ENCODE measurements at regions not wholly inside any gene's neighbourhood (a gene's known extent, or its start where the extent isn't known, plus 50 kb on each side); places are given as distances from the start of the nearest gene placed in this dataset.
"Not testable (repeated sequence)": the region's sequence is repeated elsewhere in the genome, so short reads cannot be mapped to it uniquely, and the experiment has no call there.

- DNase-seq (ENCODE audit: low spot score) = no peak
These were observed 781.7 kb downstream of the TRHDE start for GRCh38 chr12:73053893-73054292.

DNA sequence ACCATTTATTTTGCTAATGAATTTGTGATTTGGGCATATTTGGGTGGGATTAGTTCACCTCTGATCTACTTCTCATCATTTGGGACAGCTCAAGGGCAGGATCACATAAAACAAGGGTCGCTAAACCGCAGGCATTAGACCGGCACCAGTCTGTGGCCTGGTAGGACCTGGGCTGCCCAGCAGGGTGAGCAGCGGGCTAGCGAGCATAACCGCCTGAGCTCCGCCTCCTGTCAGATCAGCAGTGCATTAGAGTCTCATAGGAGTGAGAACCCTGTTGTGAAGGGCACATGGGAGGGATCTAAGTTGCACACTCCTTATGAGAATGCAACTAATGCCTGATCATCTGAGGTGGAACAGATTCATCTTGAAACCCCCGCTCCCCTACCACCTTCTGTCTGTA is 785.3 kb downstream of the TRHDE start:
- DNase-seq (ENCODE audit: low spot score) = no peak

DNA sequence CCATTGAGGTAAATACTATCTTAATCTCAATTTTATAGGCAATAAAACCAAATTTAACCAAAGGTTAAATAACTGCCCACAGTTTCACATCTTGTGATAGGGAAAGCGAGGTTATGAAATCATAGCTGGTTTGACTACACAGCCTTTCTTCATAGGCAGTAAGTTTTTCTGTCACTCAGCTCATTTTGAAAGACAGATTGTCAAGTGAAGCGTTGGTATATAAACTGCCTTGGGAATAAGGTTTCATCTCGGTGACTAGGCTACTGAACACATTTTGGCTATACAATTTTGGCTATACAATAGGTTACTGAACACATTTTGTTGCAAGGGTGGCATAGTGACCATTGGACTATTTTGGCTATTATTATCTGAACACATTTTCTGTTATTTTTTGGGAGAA is 793.7 kb downstream of the TRHDE start:
- DNase-seq (ENCODE audit: low spot score) = no peak

DNA sequence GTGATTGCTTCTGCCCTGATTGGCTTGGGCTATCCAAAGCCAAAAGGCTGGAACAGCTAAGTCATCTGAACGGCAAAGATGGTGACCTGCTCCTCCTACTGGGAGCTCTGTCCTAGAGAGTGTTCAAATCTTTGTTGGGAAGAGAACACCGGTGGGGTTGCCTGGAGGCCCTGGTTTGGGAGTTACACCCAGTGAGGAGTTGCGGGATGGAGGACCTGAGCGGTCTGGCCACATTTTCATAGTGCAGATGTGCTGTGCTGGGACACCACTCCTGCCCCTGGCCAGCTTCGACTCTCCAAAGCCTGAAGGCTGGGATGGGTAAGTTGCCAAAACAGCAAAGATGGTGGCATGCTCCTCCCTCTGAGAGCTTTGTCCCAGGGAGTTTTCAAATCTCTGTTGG is 795.4 kb downstream of the TRHDE start:
- DNase-seq (ENCODE audit: low spot score) = no peak

DNA sequence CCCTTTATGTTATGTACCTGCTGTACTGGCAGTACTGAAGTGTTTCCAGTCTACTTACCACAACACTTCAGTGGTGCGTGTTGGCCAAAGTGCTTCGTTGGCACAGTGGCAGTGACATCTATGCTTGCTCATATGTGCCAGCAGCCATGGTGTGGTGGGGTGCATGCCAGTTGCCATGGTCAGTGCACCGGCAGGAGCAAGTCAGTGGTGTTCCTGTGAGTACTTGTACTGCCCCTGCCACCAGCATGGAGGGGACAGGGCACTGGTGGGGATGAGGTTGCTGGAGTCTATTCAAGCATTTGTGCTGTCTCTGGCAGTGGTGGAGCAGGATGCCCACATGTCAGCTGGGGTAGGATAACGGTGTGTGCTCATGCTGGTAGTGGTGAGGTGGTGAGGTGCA is 800.0 kb downstream of the TRHDE start:
- no peak for DNase-seq (ENCODE audit: low spot score)

- DNase-seq (ENCODE audit: low spot score) = no peak
These were observed 804.6 kb downstream of the TRHDE start for GRCh38 chr12:73076760-73077159.

DNA sequence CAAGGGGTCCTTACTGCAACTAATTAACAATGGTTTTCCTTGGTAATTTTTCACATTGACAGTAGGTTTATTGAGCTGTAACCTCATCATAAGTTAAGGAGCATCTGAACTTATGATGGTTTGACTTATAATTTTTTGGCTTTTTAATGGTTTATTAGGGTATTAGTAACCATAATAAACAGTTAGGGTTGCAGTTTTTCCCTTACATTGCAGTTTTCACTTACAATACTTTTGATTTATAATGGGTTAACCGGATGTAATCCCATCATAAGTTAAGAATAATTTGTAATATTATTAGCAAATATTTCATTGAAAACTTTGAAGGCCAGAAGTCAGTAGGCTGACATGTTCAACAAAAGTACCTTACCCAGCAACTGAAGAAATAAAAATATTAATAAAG is 811.6 kb downstream of the TRHDE start:
- no peak for DNase-seq (ENCODE audit: low spot score)

DNA sequence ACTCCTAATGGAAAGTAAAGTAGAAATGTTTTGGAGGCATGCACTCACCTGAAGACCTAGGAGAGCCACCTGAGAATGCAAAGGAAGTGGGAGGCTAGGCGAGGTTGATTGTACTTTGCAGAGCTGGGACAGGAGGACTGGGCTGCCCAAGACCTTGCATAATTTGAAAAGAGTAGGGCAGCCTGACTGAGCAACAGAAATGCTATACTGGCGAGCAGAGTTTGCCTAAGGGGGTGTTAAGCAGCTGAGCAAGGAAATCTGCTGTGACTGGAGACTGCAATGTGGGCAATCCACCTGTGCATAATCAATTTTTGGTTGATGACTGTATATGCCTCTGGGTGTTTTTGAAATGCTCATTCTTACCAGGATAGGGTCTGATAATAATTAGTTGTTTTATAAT is 834.1 kb downstream of the TRHDE start:
- no peak for DNase-seq (ENCODE audit: low spot score)

DNA sequence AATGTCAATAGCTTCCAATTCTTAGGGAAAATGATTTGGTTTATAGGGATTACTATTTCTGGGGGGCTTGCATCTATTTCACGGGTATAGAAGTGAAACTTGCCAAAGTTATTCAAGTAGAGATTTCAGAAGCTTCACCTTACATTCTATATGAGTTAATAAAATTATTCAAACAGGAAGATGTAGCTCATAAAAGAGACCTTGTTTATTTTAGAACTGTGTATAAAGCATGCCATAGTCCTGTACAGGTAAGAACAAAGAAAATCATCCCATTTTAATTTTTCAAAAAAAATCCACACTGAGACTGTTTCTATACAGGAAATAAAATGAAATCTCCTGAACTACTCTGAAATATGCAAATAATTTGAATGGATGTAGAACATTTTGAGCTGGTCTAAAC is 834.7 kb downstream of the TRHDE start:
- no peak for DNase-seq (ENCODE audit: low spot score)

DNA sequence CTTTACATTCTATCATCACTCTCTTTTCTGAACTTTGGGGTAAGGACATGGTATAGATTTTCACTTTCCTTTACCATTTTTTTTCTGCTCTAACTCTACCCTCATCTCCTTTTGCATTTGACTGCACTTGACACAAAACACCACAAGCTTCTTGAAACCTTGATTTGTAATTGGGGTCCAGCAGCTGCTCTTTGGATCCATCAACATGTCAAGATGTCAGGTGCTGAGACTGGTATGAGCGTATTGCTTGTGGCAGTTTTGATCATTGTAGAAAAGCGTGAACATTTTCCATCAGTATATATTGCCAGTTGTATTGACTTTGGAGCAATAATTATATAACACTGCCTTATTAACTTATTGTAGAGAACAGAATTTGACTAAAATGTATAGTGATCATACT is 838.6 kb downstream of the TRHDE start:
- no peak for DNase-seq (ENCODE audit: low spot score)

- DNase-seq (ENCODE audit: low spot score) = no peak
These were observed 840.1 kb downstream of the TRHDE start for GRCh38 chr12:73112035-73112816.

- no peak for DNase-seq (ENCODE audit: low spot score)
These were observed 852.3 kb downstream of the TRHDE start for GRCh38 chr12:73124480-73124879.

- DNase-seq (ENCODE audit: low spot score) = no peak
These were observed 853.0 kb downstream of the TRHDE start for GRCh38 chr12:73125148-73125547.

DNA sequence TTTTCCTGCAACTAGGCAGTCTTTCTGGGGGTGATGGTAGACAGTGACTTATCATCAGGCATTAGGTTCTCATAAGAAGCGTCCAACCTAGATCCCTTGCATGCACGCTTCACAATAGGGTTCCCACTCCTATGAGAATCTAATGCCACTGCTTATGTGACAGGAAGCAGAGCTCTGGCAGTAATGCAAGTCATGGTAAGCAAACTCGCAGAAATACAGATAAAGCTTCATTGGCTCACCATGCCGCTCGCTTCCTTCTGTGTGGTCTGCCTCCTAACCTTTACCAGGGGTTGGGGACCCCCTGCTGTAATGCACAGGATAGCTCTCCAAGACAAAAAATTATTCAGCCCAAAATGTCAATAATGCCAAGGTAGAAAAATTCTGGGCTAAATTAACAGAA is 864.2 kb downstream of the TRHDE start:
- no peak for DNase-seq (ENCODE audit: low spot score)

GRCh38 chr12:73139642-73140041 is 867.5 kb downstream of the TRHDE start:
- DNase-seq (ENCODE audit: low spot score) = not testable (repeated sequence)

DNA sequence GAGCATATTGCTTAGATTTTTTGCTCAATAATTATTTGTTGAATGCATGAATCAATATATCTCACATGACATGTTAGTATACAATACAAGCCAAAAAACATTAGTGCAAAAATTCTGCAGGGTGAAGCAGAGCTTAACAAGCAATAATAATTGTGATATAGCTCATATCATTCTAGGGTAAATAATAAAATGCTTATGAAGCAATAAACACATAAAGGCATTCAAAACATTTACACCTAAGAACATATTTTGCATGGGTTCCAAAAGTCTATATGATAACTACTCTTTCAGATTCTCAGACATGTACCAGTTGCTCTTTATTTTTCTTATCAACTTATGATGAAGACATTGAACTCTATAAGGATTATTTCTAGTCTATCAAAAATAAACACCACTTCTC is 886.2 kb downstream of the TRHDE start:
- no peak for DNase-seq (ENCODE audit: low spot score)

GRCh38 chr12:73159954-73160353 is 887.8 kb downstream of the TRHDE start:
- DNase-seq (ENCODE audit: low spot score) = no peak

DNA sequence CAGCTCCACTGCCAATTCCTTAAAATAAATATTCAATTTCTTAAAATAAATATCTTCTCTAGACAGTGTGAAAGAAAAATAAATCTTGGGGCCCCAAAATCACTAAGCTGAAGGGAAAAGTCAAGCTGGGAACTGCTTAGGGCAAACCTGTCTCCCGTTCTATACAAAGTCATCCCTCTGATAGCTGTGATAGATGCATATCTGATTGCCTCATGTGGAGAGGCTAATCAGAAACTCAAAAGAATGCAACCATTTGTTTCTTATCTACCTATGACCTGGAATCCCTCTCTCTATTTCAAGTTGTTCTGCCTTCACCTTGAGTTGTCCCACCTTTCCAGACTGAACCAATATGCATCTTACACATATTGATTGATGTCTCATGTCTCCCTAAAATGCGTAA is 889.8 kb downstream of the TRHDE start:
- DNase-seq (ENCODE audit: low spot score) = no peak

- DNase-seq (ENCODE audit: low spot score) = no peak
These were observed 908.6 kb downstream of the TRHDE start for GRCh38 chr12:73180734-73181133.

DNA sequence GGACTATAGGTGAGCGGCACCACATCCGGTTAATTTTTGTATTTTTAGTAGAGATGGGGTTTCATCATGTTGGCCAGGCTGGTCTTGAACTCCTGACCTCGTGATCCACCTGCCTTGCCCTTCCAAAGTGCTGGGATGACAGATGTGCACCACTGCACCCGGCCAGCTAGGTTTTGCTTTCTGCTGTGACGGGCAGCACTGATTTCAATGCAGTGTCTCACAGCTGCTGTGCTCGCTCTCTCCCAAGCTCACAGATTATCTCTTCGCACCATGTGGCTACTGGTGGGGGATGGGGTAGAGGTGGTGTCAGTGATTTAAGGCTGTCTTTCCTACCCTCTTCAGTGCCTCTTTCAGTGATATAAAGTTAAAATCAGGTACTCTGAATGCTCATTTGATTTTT is 909.1 kb downstream of the TRHDE start:
- no peak for DNase-seq (ENCODE audit: low spot score)

GRCh38 chr12:73185403-73185802 is 913.2 kb downstream of the TRHDE start:
- no peak for DNase-seq (ENCODE audit: low spot score)

GRCh38 chr12:73186272-73186671 is 914.1 kb downstream of the TRHDE start:
- DNase-seq (ENCODE audit: low spot score) = no peak

GRCh38 chr12:73187765-73188164 is 915.6 kb downstream of the TRHDE start:
- DNase-seq (ENCODE audit: low spot score) = no peak

DNA sequence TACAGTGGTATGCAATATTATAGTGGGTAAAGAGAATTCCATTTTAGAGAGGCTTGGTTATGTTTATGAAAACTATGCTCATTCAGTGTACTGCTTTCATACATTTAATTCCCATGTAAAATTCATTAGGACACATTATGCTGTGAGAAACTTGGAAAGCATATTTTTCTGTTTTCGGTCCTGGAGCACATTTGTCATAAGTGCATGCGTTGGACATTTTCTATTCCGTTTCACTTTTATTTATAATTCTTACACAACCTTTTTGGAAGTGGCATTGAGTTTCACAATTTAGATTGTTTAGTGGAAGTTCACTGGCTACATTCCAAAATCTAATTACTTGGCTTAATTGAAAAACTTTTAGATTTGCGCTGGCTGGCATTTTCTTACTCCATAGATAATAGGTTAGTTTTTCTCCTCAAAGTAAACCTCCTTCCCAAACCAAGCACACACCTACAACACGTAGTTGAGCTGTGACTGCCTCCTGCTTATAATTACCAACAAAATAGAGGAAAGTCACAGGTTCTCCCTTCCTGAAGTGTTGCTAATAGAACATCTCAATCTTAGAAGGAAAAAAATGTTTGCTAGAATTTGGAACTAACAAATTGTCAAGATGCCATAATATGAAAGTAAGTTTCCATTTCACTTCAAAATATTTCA is 938.5 kb downstream of the TRHDE start:
- DNase-seq (ENCODE audit: low spot score) = no peak
